H1 (cell line): ENCODE measurements at regions not wholly inside any gene's neighbourhood (a gene's known extent, or its start where the extent isn't known, plus 50 kb on each side); places are given as distances from the start of the nearest gene placed in this dataset.

ENCODE experiments used
- EZH2 ChIP-seq: fragments of 200-600 bp; sonication (generic); IDR thresholded peaks from 2 replicates; pipeline ENCODE4 v1.7.1; 2012; ENCODE audit warnings: low read depth, mild to moderate bottlenecking, moderate library complexity, low read length, inconsistent platforms; ENCODE audit not compliant: severe bottlenecking
- GTF2F1 ChIP-seq: IDR thresholded peaks from 2 replicates; pipeline ENCODE4 v1.6.1; 2012; ENCODE audit warnings: low read depth, low read length, improper control_type of control experiment, borderline replicate concordance
- POLR2A ChIP-seq, 2 experiments: IDR thresholded peaks; 1 replicate in 1 of 2; 2 replicates in 1 of 2; pipeline ENCODE4 v1.6.1; 2011; ENCODE audit warnings: low read depth in 2 of 2, low read length in 2 of 2, mild to moderate bottlenecking in 2 of 2; ENCODE audit errors: control extremely low read depth in 1 of 2
- POLR2AphosphoS5 ChIP-seq: IDR thresholded peaks from 2 replicates; pipeline ENCODE4 v1.6.1; 2011; ENCODE audit warnings: low read depth, low read length
- TAF1 ChIP-seq: IDR thresholded peaks from 2 replicates; pipeline ENCODE4 v1.6.1; 2011; ENCODE audit warnings: mild to moderate bottlenecking, low read depth, low read length
- TBP ChIP-seq: IDR thresholded peaks from 2 replicates; pipeline ENCODE4 v1.6.1; 2011; ENCODE audit warnings: low read depth, low read length, improper control_type of control experiment
- ZNF274 ChIP-seq: IDR thresholded peaks from 2 replicates; pipeline ENCODE4 v1.7.0; 2012; ENCODE audit warnings: low read length, borderline replicate concordance; ENCODE audit errors: extremely low read depth
- TF ChIP-seq, protein P1 (sequence below), 3 experiments: IDR thresholded peaks; 1 replicate in 2 of 3; 2 replicates in 1 of 3; pipeline versions ENCODE4 v1.5.1 to v1.6.1; 2011; ENCODE audit warnings: low read length in 3 of 3, mild to moderate bottlenecking in 3 of 3, inconsistent platforms in 2 of 3, low read depth in 1 of 3, moderate library complexity in 1 of 3; ENCODE audit not compliant: insufficient read depth in 1 of 3; ENCODE audit errors: control extremely low read depth in 1 of 3
- TF ChIP-seq, protein P2 (sequence below): IDR thresholded peaks from 2 replicates; pipeline ENCODE4 v1.6.1; 2012; ENCODE audit warnings: inconsistent platforms

DNA sequence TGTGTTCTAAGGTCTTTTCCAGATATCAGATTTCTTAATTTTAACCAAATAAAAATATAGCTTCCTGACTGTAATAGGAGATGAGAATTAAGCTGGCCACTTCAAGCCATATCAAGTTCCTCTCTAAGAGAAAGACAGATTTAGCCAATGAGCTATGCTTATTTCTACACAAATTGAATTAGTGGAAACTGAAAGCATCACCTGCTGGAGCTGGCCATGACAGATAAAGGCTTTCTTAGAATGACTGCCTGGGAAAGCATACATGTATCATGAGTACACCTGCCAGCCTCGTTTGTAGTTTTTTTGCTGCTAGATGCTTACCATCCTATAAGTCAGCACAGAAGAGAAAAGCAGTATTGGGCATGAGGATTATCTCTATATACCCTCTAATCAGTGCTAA, 53.5 kb upstream of the DBX1 start:
- TF ChIP-seq, protein P1, sequence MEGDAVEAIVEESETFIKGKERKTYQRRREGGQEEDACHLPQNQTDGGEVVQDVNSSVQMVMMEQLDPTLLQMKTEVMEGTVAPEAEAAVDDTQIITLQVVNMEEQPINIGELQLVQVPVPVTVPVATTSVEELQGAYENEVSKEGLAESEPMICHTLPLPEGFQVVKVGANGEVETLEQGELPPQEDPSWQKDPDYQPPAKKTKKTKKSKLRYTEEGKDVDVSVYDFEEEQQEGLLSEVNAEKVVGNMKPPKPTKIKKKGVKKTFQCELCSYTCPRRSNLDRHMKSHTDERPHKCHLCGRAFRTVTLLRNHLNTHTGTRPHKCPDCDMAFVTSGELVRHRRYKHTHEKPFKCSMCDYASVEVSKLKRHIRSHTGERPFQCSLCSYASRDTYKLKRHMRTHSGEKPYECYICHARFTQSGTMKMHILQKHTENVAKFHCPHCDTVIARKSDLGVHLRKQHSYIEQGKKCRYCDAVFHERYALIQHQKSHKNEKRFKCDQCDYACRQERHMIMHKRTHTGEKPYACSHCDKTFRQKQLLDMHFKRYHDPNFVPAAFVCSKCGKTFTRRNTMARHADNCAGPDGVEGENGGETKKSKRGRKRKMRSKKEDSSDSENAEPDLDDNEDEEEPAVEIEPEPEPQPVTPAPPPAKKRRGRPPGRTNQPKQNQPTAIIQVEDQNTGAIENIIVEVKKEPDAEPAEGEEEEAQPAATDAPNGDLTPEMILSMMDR (IDR thresholded peaks at IDR 0.05; ENCODE audit: control extremely low read depth in 1 of 3, insufficient read depth in 1 of 3, low read depth in 1 of 3, low read length in 3 of 3): no peak
- TF ChIP-seq, protein P2, sequence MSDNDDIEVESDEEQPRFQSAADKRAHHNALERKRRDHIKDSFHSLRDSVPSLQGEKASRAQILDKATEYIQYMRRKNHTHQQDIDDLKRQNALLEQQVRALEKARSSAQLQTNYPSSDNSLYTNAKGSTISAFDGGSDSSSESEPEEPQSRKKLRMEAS: no peak
- no peak for TF ChIP-seq GTF2F1
- no peak for TF ChIP-seq POLR2AphosphoS5
- no peak for TF ChIP-seq TAF1
- no peak for TF ChIP-seq EZH2
- no peak for TF ChIP-seq ZNF274
- no peak for TF ChIP-seq POLR2A (IDR thresholded peaks at IDR 0.05; ENCODE audit: control extremely low read depth in 1 of 2, low read depth in 2 of 2, low read length in 2 of 2)
- no peak for TF ChIP-seq TBP
